ENCODE measurements at regions not wholly inside any gene's neighbourhood (a gene's known extent, or its start where the extent isn't known, plus 50 kb on each side); places are given as distances from the start of the nearest gene placed in this dataset.

DNA sequence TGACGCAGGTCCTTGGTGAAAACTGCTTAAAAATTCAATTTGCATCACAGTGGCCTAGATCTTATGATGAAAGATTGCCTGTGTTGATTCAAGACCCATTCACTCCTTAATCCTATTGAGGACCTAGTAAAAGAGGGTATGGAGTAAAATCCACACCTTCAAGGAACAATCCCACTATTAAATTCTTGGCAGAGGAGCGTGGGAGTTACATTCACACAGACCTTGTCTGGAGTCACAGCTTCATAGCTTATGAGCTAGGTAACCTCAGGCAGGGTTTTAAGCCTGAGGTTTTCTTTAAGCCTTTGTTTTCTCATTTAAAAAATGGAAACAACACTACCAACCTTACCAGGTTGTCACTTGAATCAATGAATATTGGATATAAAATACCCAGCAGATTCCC is 566.5 kb upstream of the ZNF462 start (continued):
- TF ChIP-seq HDAC2 (IDR thresholded peaks at IDR 0.05; ENCODE audit: borderline replicate concordance in 1 of 2, low read depth in 2 of 2, low read length in 2 of 2): no peak

Measured in H1 (cell line).